GM21390 (cell line): ENCODE measurements at regions not wholly inside any gene's neighbourhood (a gene's known extent, or its start where the extent isn't known, plus 50 kb on each side); places are given as distances from the start of the nearest gene placed in this dataset.
"Not testable (repeated sequence)": the region's sequence is repeated elsewhere in the genome, so short reads cannot be mapped to it uniquely, and the experiment has no call there.

Source experiments
- ATAC-seq: cut with Tn5 transposase; IDR thresholded peaks from one replicate; pipeline ENCODE4 v1.9.1; 2021; ENCODE audit not compliant: unreplicated experiment

- ATAC-seq = no peak
Measured at GRCh38 chr4:100674976-100675375, 157.2 kb upstream of the EMCN start.

GRCh38 chr4:100657187-100657586, 139.4 kb upstream of the EMCN start:
- no peak for ATAC-seq

GRCh38 chr4:100651499-100652175, 133.8 kb upstream of the EMCN start:
- no peak for ATAC-seq

GRCh38 chr4:100649417-100649816, 131.6 kb upstream of the EMCN start:
- no peak for ATAC-seq

- no peak for ATAC-seq
Measured at GRCh38 chr4:100644150-100644549, 126.3 kb upstream of the EMCN start.

DNA sequence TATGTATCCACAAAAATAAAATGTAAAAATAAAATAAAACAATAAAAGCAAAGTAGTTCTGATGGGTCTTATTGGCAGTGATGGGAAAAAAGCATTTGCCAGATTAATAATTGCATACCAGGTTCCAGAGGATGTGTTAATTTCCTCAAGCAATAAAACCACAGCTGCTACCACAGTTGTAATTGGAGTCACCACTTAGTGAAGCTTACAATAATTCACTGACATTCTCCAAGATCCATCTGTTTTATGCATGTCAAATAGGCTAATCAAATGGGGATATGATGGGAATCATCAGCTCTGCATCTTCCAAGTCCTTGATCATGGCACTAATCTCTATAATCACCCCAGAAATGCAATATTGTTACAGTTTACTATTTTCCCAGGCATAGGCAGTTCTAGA, 123.5 kb upstream of the EMCN start:
- ATAC-seq = no peak

DNA sequence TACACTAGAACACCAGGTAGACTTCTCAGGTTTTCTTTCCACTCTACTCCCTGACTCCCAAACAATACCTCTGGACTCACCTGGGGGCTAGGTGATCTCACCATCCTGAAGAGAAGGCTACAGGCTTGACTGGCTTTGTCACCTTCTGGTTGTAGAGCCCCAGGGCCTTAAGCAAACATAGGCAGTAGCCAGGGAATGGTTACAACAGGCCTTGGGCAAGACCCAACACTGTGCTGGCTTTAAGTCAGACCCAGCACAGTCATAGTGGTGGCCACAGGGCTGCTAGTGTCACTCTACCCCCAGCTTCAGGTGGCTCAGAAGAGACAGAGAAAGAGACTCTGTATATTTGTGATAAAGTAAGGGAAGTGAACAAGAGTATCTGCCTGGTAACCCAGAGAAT, 118.1 kb upstream of the EMCN start:
- ATAC-seq = no peak

- ATAC-seq = no peak
Measured at GRCh38 chr4:100633269-100633668, 115.4 kb upstream of the EMCN start.

DNA sequence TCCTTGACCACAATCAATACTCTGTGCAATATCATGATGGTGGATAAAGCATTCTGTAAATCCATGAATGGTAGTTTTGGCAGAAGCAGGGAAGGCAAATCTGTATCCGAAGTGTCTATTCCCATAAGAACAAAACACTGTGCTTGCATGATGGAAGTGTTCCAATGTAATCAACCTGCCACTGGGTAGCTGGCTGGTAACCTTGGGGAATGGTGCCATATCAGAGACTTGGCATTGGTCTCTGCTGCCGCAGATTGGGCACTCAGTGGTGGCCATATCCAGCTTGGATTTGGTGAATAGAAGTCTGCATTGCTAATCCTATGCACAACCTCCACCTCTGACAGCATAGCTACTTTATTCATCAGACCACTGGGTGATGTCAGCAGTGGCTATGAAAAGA, 114.3 kb upstream of the EMCN start:
- no peak for ATAC-seq

GRCh38 chr4:100631281-100631968, 113.6 kb upstream of the EMCN start:
- ATAC-seq = no peak

DNA sequence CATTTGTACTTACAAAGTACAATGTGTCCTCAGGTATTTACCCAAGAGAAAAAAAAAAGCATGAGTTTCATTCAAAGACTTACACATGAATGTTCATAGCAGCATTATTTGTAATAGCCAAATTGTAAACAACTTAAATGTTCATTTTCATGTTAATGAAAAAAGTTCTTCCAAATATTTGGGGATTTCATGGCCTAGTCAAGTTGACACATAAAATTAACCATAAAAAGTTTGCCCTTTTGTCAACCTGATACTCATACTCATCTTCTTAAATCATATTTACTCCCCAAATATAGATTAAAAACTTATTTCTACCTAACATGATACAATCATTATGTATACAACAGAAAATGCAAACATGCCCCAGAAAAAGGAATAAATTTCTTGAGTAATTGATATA, 112.5 kb upstream of the EMCN start:
- ATAC-seq = no peak

DNA sequence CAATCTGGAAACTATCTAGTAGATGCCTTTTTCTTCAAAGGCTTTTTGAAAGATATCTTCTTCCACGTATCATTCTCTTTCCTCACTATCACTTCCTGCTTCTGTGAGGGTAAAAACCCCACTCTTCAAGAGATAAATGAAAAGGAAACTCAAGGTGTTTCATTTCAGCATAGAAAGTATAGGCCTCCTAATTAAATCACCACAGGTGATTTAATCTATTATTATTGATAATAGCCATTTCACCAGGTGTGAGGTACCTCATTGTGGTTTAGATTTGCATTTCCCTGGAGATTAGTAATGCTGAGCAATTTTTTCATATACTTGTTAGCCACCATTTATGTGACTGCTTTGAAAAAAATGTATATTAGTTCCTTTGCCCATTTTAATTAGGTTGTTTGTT, 92.0 kb upstream of the EMCN start:
- peak; percentile 73 for ATAC-seq

- not testable (repeated sequence) for ATAC-seq
Measured at GRCh38 chr4:100608651-100609050, 90.8 kb upstream of the EMCN start.

DNA sequence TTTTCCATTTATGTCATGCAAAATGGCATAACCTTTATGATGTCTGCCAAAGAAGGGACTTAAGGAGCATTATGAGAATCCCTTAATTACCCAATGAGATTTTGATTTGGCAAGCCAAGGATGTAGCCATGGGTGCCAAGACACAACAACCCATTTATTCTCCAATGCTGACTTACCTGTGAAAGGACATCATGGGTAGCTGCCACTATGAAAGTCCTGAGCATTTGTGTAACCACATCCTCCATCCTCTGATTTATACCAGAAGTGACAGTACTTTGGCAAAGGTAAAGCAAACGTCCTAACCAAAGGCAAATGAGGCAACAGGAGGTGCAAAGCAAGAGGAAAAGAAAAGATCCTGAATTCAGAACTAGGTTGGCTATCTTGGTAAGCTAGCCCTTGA, 87.3 kb upstream of the EMCN start:
- ATAC-seq = no peak

DNA sequence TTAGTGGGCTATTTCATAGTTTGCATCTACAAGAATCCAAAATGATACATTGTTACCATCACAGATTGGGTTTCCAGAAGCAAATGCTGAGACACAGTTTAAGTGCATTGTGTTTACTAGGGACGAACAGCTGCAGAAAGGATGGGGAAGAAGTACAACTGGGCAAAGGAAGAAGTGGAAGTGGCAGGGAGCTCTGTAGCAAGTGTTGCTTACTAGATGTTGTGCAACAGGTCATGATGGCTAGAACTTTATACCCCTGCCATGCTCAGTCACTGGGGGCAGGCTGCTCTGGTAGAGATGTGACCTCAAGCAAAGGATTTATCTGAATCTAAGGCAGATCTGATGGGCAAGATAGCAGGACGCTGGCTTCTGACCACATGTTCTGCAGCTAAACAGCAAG, 76.1 kb upstream of the EMCN start:
- no peak for ATAC-seq

DNA sequence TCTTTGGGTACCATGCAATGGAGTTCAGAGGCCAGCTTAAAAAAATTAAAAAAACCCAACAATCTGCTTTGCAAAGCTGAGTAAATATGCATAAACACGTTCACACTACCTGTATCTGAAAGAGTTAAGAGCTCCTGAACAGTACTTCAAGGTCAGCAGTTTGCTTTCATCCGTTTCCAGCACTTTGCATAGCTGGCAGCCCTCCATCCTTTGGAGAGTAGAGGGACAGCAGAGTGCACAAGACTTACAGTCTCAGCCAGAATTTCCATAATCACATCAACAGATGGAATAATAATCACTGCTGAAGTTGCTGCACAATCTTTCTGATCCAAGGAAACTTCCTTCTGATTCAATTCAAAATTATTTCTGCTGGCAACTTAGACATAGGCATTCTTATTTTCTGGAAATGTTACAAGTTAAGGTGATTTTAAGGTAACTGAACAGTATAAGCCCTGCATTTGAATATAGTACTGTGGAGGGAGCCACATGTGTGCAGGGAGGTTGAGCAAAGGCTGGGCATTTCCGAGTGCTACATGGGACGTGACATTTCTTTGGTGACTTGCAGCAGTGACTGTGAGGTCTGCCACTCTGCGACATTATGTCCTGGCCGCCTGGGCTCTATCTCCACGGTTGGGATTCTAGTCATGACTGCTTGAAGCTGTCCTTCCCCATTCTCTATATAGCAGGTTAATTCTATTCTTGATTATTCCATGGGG, 73.5 kb upstream of the EMCN start:
- ATAC-seq = no peak

DNA sequence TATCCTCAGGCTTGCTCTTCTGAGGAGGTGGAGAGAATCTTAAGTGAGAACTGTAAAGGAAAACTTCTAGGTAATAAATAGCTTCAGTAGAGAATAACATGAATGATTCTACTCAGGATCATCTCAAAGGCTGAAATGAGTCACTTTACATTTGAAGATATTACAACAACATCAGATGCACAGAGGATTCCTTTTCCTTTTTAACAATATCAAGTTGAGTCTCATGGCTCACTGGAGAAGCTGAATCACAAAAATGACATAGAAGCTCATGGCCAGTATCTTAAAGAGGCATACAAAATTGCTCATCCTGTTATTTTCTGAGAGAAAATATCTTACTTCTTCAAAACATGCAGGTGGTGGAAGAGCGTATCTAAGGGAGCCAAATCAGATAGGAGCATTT, 72.5 kb upstream of the EMCN start:
- ATAC-seq = no peak

DNA sequence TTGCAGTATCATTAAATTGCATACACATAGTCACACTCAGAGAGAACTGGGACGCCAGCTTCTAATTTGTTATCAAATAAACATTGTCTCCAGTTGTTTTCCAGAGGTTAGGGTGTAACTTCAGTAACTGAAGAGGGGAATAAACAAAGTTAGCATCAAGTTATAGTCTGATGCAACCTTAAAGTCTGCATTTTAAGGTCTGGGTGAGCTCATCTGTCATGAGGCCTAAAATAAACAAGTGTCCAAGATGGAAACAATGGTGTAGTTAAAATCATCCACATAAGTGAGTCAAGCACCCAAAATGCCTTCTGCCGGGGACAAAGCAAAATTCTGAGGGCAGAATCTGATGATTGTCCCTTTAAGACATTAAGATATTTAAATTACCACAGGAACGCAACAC, 70.3 kb upstream of the EMCN start:
- no peak for ATAC-seq

DNA sequence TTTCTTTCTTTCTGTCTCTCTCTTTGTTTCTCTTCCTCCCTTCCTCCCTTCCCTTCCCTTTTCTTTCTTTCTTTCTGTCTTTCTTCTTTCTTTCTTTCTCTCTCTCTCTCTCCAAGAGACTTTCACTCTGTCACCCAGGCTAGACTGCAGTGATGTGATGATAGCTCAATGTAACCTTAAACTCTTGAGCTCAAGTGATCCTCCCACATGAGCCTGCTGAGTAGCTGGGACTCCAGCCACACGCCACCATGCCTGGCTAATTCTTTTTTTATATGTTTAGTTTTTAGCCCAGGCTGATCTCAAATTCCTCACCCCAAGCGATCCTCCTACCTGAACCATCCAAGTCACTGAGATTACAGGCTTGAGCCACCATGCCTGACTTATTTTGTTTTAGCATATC, 64.3 kb upstream of the EMCN start:
- ATAC-seq = no peak

DNA sequence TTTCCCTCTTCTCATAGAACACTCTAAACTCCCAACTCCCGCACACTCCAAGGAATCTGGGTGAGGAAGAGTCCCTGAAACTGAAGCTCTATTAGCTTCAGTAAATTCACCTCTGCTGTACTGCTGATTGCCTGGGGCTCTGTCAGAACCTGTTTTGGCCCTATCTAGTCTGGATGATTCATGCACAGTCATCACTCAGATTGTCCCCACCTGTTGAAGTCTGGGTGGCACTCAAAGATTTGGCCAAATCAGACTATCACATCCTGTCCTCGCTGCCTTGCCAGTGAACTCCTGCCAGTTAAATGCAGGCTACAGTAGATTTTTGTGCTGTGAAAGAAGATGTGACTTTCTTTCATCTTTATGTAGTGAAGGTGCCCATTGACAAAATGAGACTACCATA, 63.5 kb upstream of the EMCN start:
- ATAC-seq = no peak

DNA sequence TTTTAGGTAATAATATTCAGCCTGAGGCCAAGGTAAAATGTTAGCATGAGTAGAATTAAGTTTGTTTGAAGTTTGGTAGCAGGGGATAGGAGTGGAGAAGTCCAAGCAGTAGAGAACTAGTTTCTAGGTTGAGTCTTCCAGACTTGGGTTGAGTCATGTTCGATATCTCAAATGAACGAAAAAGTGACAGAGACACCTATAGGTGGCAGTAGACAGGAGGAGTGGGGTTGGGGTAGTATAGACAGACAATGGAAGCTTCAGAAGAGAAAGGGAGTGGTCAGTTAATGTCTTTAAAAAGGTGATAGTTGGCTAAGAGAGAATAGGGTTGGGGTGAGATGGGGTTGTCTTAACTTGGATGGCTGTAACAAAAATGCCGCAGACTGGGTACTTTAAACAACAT, 58.7 kb upstream of the EMCN start:
- no peak for ATAC-seq

- ATAC-seq = no peak
Measured at GRCh38 chr4:100574607-100575006, 56.8 kb upstream of the EMCN start.
